ENCODE measurements at regions not wholly inside any gene's neighbourhood (a gene's known extent, or its start where the extent isn't known, plus 50 kb on each side); places are given as distances from the start of the nearest gene placed in this dataset.

- Histone ChIP-seq H3K9ac (ENCODE audit: insufficient read depth, low read length) (no peak overlapping the region), H3K4me3 (replicated peaks in 1 of 4; ENCODE audit: control extremely low read depth in 1 of 4, insufficient read depth in 1 of 4, low read depth in 3 of 4, low read length in 4 of 4) (no peak overlapping the region), H2AFZ (ENCODE audit: low read length) (no peak overlapping the region), H3K27ac (ENCODE audit: insufficient read depth, low read length) (no peak overlapping the region), H3K9me3 (ENCODE audit: control insufficient read depth, insufficient read depth, low read depth, low read length) (no peaks in the 10 kb centered on the region), H3K4me1 (ENCODE audit: control insufficient read depth, extremely low read depth, insufficient read depth, low read length) (no peaks in the 10 kb centered on the region), H3K79me2 (ENCODE audit: control insufficient read depth, insufficient read depth, low read length) (no peaks in the 10 kb centered on the region), H3K27me3 (ENCODE audit: control insufficient read depth, insufficient read depth, low read length) (peaks cover 2% of the 10 kb centered on the region), H3K4me2 (ENCODE audit: extremely low read depth, insufficient read depth, low read length) (no peak overlapping the region), H4K20me1 (ENCODE audit: control insufficient read depth, extremely low read depth, insufficient read depth, low read length) (no peaks in the 10 kb centered on the region), H3K36me3 (ENCODE audit: control insufficient read depth, insufficient read depth, low read length) (no peaks in the 10 kb centered on the region)
- no peak for TF ChIP-seq CTCF (conservative IDR thresholded peaks at IDR 0.05 in 1 of 2, IDR thresholded peaks at IDR 0.05 in 1 of 2; ENCODE audit: low read depth in 1 of 2, low read length in 2 of 2)
- DNase-seq (ENCODE audit: low read depth in 2 of 2): no peak
Observed at GRCh38 chr11:70523384-70524095, 125.2 kb downstream of the CTTN start.

- Histone ChIP-seq H3K9ac (ENCODE audit: insufficient read depth, low read length) (no peak overlapping the region), H4K20me1 (ENCODE audit: control insufficient read depth, extremely low read depth, insufficient read depth, low read length) (no peaks in the 10 kb centered on the region), H3K27ac (ENCODE audit: insufficient read depth, low read length) (no peak overlapping the region), H3K4me3 (replicated peaks in 1 of 4; ENCODE audit: control extremely low read depth in 1 of 4, insufficient read depth in 1 of 4, low read depth in 3 of 4, low read length in 4 of 4) (no peak overlapping the region), H3K36me3 (ENCODE audit: control insufficient read depth, insufficient read depth, low read length) (no peaks in the 10 kb centered on the region), H3K9me3 (ENCODE audit: control insufficient read depth, insufficient read depth, low read depth, low read length) (no peaks in the 10 kb centered on the region), H3K27me3 (ENCODE audit: control insufficient read depth, insufficient read depth, low read length) (peaks cover 2% of the 10 kb centered on the region), H3K4me2 (ENCODE audit: extremely low read depth, insufficient read depth, low read length) (no peak overlapping the region), H3K4me1 (ENCODE audit: control insufficient read depth, extremely low read depth, insufficient read depth, low read length) (no peaks in the 10 kb centered on the region), H2AFZ (ENCODE audit: low read length) (no peak overlapping the region), H3K79me2 (ENCODE audit: control insufficient read depth, insufficient read depth, low read length) (no peaks in the 10 kb centered on the region)
- TF ChIP-seq EZH2 (IDR thresholded peaks at IDR 0.05; ENCODE audit: low read length, missing control alignments) (no peak), CTCF (conservative IDR thresholded peaks at IDR 0.05 in 1 of 2, IDR thresholded peaks at IDR 0.05 in 1 of 2; ENCODE audit: low read depth in 1 of 2, low read length in 2 of 2) (no peak)
- peak in 1 of 2 donors; percentile 55 for DNase-seq (ENCODE audit: low read depth in 2 of 2)
Observed at GRCh38 chr11:70524096-70524922, 126.0 kb downstream of the CTTN start.

- H4K20me1 ChIP-seq (ENCODE audit: control insufficient read depth, extremely low read depth, insufficient read depth, low read length): no peaks in the 10 kb centered on the region
- peaks cover 2% of the 10 kb centered on the region for H3K27me3 ChIP-seq (ENCODE audit: control insufficient read depth, insufficient read depth, low read length)
- no peak for DNase-seq (ENCODE audit: low read depth in 2 of 2)
- no peak for TF ChIP-seq EZH2 (IDR thresholded peaks at IDR 0.05; ENCODE audit: low read length, missing control alignments)
- no peak for TF ChIP-seq CTCF (conservative IDR thresholded peaks at IDR 0.05 in 1 of 2, IDR thresholded peaks at IDR 0.05 in 1 of 2; ENCODE audit: low read depth in 1 of 2, low read length in 2 of 2)
- H3K36me3 ChIP-seq (ENCODE audit: control insufficient read depth, insufficient read depth, low read length): no peaks in the 10 kb centered on the region
- H3K4me2 ChIP-seq (ENCODE audit: extremely low read depth, insufficient read depth, low read length): no peak overlapping the region
- no peaks in the 10 kb centered on the region for H3K79me2 ChIP-seq (ENCODE audit: control insufficient read depth, insufficient read depth, low read length)
- H3K9me3 ChIP-seq (ENCODE audit: control insufficient read depth, insufficient read depth, low read depth, low read length): no peaks in the 10 kb centered on the region
- no peak overlapping the region for H3K4me3 ChIP-seq (replicated peaks in 1 of 4; ENCODE audit: control extremely low read depth in 1 of 4, insufficient read depth in 1 of 4, low read depth in 3 of 4, low read length in 4 of 4)
- H2AFZ ChIP-seq (ENCODE audit: low read length): no peak overlapping the region
- no peak overlapping the region for H3K9ac ChIP-seq (ENCODE audit: insufficient read depth, low read length)
- no peak overlapping the region for H3K27ac ChIP-seq (ENCODE audit: insufficient read depth, low read length)
- H3K4me1 ChIP-seq (ENCODE audit: control insufficient read depth, extremely low read depth, insufficient read depth, low read length): no peaks in the 10 kb centered on the region
Observed at GRCh38 chr11:70525006-70525405, 126.7 kb downstream of the CTTN start.
